Spleen (tissue), 11 donors: ENCODE measurements at regions not wholly inside any gene's neighbourhood (a gene's known extent, or its start where the extent isn't known, plus 50 kb on each side); places are given as distances from the start of the nearest gene placed in this dataset.

Experiments
- DNase-seq: peaks from one replicate; pipeline ENCODE4 v3.0.0-alpha.2; 2020
- H3K27ac ChIP-seq, 8 donors: fragments of 200-600 bp; sonication (generic) in 7 of 8; 1 replicate in 4 of 8; 2 replicates in 4 of 8; pipeline versions ENCODE4 v1.5.0 to v1.8.0; 2016 to 2021; ENCODE audit warnings: inconsistent platforms in 4 of 8, mild to moderate bottlenecking in 4 of 8, moderate library complexity in 1 of 8
- H3K27me3 ChIP-seq, 7 donors: fragments of 200-600 bp; sonication (generic) in 6 of 7; replicated peaks in 1 of 7; 1 replicate in 4 of 7; 2 replicates in 3 of 7; pipeline versions ENCODE4 v1.5.0 to v1.8.0; 2016 to 2021; ENCODE audit warnings: inconsistent platforms in 3 of 7, mild to moderate bottlenecking in 1 of 7
- H3K36me3 ChIP-seq, 6 donors: fragments of 200-600 bp; sonication (generic) in 5 of 6; 1 replicate in 4 of 6; 2 replicates in 2 of 6; pipeline versions ENCODE4 v1.5.0 to v1.8.0; 2016 to 2021; ENCODE audit warnings: inconsistent platforms in 2 of 6
- H3K4me1 ChIP-seq, 6 donors: fragments of 200-600 bp; sonication (generic) in 5 of 6; 1 replicate in 3 of 6; 2 replicates in 3 of 6; pipeline versions ENCODE4 v1.5.0 to v1.8.0; 2016 to 2021; ENCODE audit warnings: inconsistent platforms in 3 of 6
- H3K4me3 ChIP-seq, 8 donors: fragments of 200-600 bp; sonication (generic) in 7 of 8; 1 replicate in 4 of 8; 2 replicates in 4 of 8; pipeline versions ENCODE4 v1.5.0 to v1.8.0; 2016 to 2021; ENCODE audit warnings: inconsistent platforms in 4 of 8, mild to moderate bottlenecking in 4 of 8, moderate library complexity in 2 of 8
- H3K9me3 ChIP-seq, 8 donors: fragments of 200-600 bp; sonication (generic) in 7 of 8; 1 replicate in 4 of 8; 2 replicates in 4 of 8; pipeline versions ENCODE4 v1.5.0 to v1.8.0; 2016 to 2021; ENCODE audit warnings: inconsistent platforms in 4 of 8
- CTCF ChIP-seq, 11 experiments: fragments of 200-600 bp in 7 of 11; fragments of 450-650 bp in 4 of 11; sonication (generic) in 4 of 11; IDR thresholded peaks in 8 of 11; conservative IDR thresholded peaks in 3 of 11; 1 replicate in 7 of 11; 2 replicates in 4 of 11; pipeline versions ENCODE4 v1.4.0 to v1.8.0; 2016 to 2021; ENCODE audit warnings: antibody characterized with exemption in 11 of 11, inconsistent platforms in 4 of 11, mild to moderate bottlenecking in 1 of 11
- POLR2A ChIP-seq, 3 donors: fragments of 450-650 bp; IDR thresholded peaks; one replicate each; pipeline ENCODE4 v1.5.1; 2017; ENCODE audit warnings: antibody characterized with exemption in 3 of 3, mild to moderate bottlenecking in 1 of 3
- POLR2AphosphoS5 ChIP-seq, 3 donors: sonication (generic); formaldehyde crosslinking; IDR thresholded peaks; one replicate each; pipeline ENCODE4 v1.5.1; 2017; ENCODE audit warnings: antibody characterized with exemption in 3 of 3
- WGBS, 5 donors: extraction: QIAGEN DNeasy Blood & Tissue Kit in 3 of 5; methylation state at CpG; one replicate each; pipeline versions ENCODE4 v1.1.5 to v1.1.7; 2013 to 2018; 5-methylcytosine and 5-hydroxymethylcytosine counted together
- intact Hi-C: fragments of 100-400 bp; cut with DNase I; formaldehyde crosslinking; loops from one replicate; pipeline ENCODE4 v1.15.0; 2023; ENCODE audit warnings: low total_unique reads
- donor health status: healthy with polysubstance abuse.
- donor health status: DM: no; HTN: no; CAD: no; lungs with moderate emphysema.
- donor health status: DM: no; HTN: no; CAD: no.
- donor health status: Bipolar disorder and iron deficiency.
- donor health status: healthy.
- donor health status: DM: no; HTN: no; CAD: no.
- donor health status: DM: yes; HTN: yes; CAD: no.

- no peak for DNase-seq
- no peak overlapping the region for H3K4me3 ChIP-seq
- WGBS, 5 donors, result 54 to 82% (median 62%) methylated on average over 2 of the region's 2 CpGs
- H3K36me3 ChIP-seq, result no peaks in the 10 kb centered on the region
- intact Hi-C loops, result no loop called here
- H3K27me3 ChIP-seq, result no peaks in the 10 kb centered on the region
- TF ChIP-seq CTCF (IDR thresholded peaks at IDR 0.05 in 8 of 11, conservative IDR thresholded peaks at IDR 0.05 in 3 of 11) (no peak), POLR2AphosphoS5 (IDR thresholded peaks at IDR 0.05) (no peak), POLR2A (IDR thresholded peaks at IDR 0.05) (no peak)
- no peak overlapping the region for H3K27ac ChIP-seq
- no peaks in the 10 kb centered on the region for H3K9me3 ChIP-seq
- peaks cover 0 to 29% (median 16%) of the 10 kb centered on the region in 6 donors for H3K4me1 ChIP-seq
These were observed 143.6 kb downstream of the DUSP6 start for GRCh38 chr12:89208661-89209096.

- intact Hi-C loops, result no loop called here
These were observed 145.9 kb downstream of the DUSP6 start for GRCh38 chr12:89206390-89206789.

GRCh38 chr12:89205517-89205916, 146.8 kb downstream of the DUSP6 start:
- TF ChIP-seq CTCF (IDR thresholded peaks at IDR 0.05 in 8 of 11, conservative IDR thresholded peaks at IDR 0.05 in 3 of 11) (no peak), POLR2A (IDR thresholded peaks at IDR 0.05) (no peak), POLR2AphosphoS5 (IDR thresholded peaks at IDR 0.05) (no peak)
- no peaks in the 10 kb centered on the region for H3K36me3 ChIP-seq

More at GRCh38 chr12:89206390-89206789, 145.9 kb downstream of the DUSP6 start:
- H3K4me1 ChIP-seq, result peaks cover 0 to 12% (median 4%) of the 10 kb centered on the region in 6 donors
- H3K4me3 ChIP-seq, result no peak overlapping the region
- H3K9me3 ChIP-seq, result no peaks in the 10 kb centered on the region
- H3K36me3 ChIP-seq, result no peaks in the 10 kb centered on the region
- DNase-seq, result no peak
- whole genome bisulfite sequencing, 5 donors, result 79 to 96% (median 87%) methylated on average over 1 of the region's 1 CpG
- peak overlapping the region in 1 of 8 donors; percentile 43 for H3K27ac ChIP-seq
- no peaks in the 10 kb centered on the region for H3K27me3 ChIP-seq
- TF ChIP-seq CTCF (IDR thresholded peaks at IDR 0.05 in 8 of 11, conservative IDR thresholded peaks at IDR 0.05 in 3 of 11) (no peak), POLR2A (IDR thresholded peaks at IDR 0.05) (no peak), POLR2AphosphoS5 (IDR thresholded peaks at IDR 0.05) (no peak)

GRCh38 chr12:89203144-89203543, 149.2 kb downstream of the DUSP6 start:
- TF ChIP-seq POLR2A (IDR thresholded peaks at IDR 0.05), result no peak
- no peak for TF ChIP-seq POLR2AphosphoS5 (IDR thresholded peaks at IDR 0.05)
- no peak for TF ChIP-seq CTCF (IDR thresholded peaks at IDR 0.05 in 8 of 11, conservative IDR thresholded peaks at IDR 0.05 in 3 of 11)
- H3K4me3 ChIP-seq, result no peak overlapping the region
- peaks cover 0 to 11% (median 4%) of the 10 kb centered on the region in 6 donors for H3K4me1 ChIP-seq
- no peak overlapping the region for H3K27ac ChIP-seq
- WGBS, 5 donors, result 73 to 93% (median 85%) methylated on average over 1 of the region's 1 CpG
- no peaks in the 10 kb centered on the region for H3K36me3 ChIP-seq
- no peaks in the 10 kb centered on the region for H3K27me3 ChIP-seq
- intact Hi-C loops, result no loop called here
- no peaks in the 10 kb centered on the region for H3K9me3 ChIP-seq
- DNase-seq, result no peak

More at GRCh38 chr12:89205517-89205916, 146.8 kb downstream of the DUSP6 start:
- H3K9me3 ChIP-seq, result no peaks in the 10 kb centered on the region
- no peak for DNase-seq
- H3K4me1 ChIP-seq, result peaks cover 0 to 12% (median 4%) of the 10 kb centered on the region in 6 donors
- no peak overlapping the region for H3K4me3 ChIP-seq
- 92 to 100% (median 97%) methylated on average over 2 of the region's 2 CpGs for WGBS, 5 donors
- H3K27ac ChIP-seq, result no peak overlapping the region
- H3K27me3 ChIP-seq, result no peaks in the 10 kb centered on the region
- intact Hi-C loops, result no loop called here
